Fibroblast of peridontal ligament (primary cell): ENCODE measurements at regions not wholly inside any gene's neighbourhood (a gene's known extent, or its start where the extent isn't known, plus 50 kb on each side); places are given as distances from the start of the nearest gene placed in this dataset.
"Not testable (repeated sequence)": the region's sequence is repeated elsewhere in the genome, so short reads cannot be mapped to it uniquely, and the experiment has no call there.

Experiments used
- DNase-seq: peaks from one replicate; pipeline ENCODE4 v3.0.0-alpha.2; 2010; ENCODE audit errors: extremely low read depth

DNA sequence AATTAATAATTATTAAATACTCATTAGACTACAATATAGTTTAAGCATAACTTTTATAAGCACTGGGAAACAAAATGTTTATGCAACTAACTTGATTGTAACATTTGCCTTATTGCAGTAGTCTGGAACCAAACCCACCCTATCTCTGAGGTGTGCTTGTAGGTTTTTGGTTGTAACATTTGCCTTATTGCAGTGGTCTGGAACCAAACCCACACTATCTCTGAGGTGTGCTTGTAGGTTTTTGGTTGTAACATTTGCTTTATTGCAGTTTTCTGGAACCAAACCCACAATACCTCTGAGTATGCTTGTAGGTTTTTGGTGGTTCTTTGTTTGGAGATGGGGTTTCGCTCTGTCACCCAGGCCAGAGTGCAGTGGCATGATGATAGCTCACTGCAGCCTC is 1376.4 kb upstream of the DEFB115 start:
- DNase-seq, result not testable (repeated sequence)

- not testable (repeated sequence) for DNase-seq
These were observed 1373.8 kb upstream of the DEFB115 start for GRCh38 chr20:29883514-29884219.

DNA sequence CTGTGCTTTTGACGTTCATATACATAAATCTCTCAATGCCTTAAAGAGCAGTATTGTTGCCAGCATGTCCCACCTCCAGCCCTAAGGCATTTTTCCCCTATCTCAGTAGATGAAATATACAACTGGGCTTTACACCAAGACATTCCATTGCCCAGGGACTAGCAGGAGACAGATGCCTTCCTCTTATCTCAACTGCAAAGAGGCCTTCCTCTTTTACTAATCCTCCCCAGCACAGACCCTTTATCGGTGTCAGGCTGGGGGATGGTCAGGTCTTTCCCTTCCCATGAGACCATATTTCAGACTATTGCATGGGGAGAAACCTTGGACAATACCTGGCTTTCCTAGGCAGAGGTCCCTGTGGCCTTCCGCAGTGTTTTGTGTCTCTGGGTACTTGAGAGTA is 1373.1 kb upstream of the DEFB115 start:
- DNase-seq, result not testable (repeated sequence)

DNA sequence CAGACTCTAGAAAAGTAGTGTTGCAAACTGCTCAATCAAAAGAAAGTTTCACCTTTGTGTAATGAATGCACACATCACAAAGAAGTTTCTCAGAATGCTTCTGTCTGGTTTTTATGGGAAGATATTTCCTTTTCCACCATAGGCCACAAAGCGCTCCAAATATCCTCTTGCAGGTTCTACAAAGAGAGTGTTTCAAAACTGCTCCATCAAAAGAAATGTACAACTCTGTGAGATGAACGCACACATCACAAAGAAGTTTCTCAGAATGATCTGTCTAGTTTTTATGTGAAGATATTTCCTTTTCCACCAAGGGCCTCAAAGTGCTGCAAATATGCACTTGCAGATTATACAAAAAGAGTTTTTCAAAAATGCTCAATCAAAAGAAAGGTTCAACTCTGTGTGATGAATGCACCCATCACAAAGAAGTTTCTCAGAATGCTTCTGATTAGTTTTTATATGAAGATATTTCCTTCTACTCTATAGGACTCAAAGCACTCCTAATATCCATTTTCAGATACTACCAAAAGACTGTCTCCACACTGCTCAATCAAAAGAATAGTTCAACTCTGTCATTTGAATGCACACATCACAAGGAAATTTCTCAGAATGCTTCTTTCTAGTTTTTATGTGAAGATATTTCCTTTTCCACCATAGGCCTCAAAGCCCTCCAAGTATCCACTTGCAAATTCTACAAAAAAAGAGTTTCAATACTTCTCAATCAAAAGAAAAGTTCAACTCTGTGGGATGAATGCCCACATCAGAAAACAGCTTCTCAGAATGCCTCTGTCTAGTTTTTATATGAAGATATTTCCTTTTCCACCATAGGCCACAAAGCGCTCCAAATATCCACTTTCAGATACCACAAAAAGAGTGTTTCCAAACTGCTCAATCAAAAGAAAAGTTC is 1371.9 kb upstream of the DEFB115 start:
- DNase-seq, result not testable (repeated sequence)

DNA sequence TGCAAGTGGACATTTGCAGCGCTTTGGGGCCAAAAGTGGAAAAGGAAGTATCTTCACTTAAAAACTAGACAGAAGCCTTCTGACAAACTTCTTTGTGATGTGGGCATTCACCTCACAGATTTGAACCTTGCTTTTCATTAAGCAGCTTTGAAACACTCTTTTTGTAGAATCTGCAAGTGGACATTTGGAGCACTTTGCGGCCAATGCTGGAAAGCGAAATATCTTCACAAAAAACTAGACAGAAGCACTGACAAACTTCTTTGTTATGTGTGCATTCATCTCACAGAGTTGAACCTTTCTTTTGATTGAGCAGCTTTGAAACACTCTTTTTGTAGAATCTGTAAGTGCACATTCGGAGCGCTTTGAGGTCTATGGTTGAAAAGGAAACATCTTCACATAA is 1365.9 kb upstream of the DEFB115 start:
- not testable (repeated sequence) for DNase-seq
